Embryonic facial prominence (tissue), 1 donor: ENCODE measurements at regions not wholly inside any gene's neighbourhood (a gene's known extent, or its start where the extent isn't known, plus 50 kb on each side); places are given as distances from the start of the nearest gene placed in this dataset.

Experiments used
- DNase-seq: peaks from one replicate; pipeline ENCODE4 v3.0.0-alpha.2; 2016; ENCODE audit errors: extremely low spot score

- no peak for DNase-seq
These were observed 135.2 kb upstream of the TAB2 start for GRCh38 chr6:149182262-149182661.

GRCh38 chr6:149184523-149184922 is 133.0 kb upstream of the TAB2 start:
- DNase-seq, result no peak

GRCh38 chr6:149185799-149186357 is 131.6 kb upstream of the TAB2 start:
- no peak for DNase-seq

- no peak for DNase-seq
These were observed 130.6 kb upstream of the TAB2 start for GRCh38 chr6:149186873-149187272.

- DNase-seq, result no peak
These were observed 127.2 kb upstream of the TAB2 start for GRCh38 chr6:149190224-149190831.

- no peak for DNase-seq
These were observed 122.5 kb upstream of the TAB2 start for GRCh38 chr6:149194820-149195558.

GRCh38 chr6:149196091-149196490 is 121.4 kb upstream of the TAB2 start:
- DNase-seq, result no peak

GRCh38 chr6:149197482-149197881 is 120.0 kb upstream of the TAB2 start:
- DNase-seq, result no peak

- DNase-seq, result no peak
These were observed 119.2 kb upstream of the TAB2 start for GRCh38 chr6:149198265-149198664.

GRCh38 chr6:149200282-149200945 is 117.1 kb upstream of the TAB2 start:
- no peak for DNase-seq

- no peak for DNase-seq
These were observed 116.3 kb upstream of the TAB2 start for GRCh38 chr6:149201068-149201655.

GRCh38 chr6:149202100-149202499 is 115.4 kb upstream of the TAB2 start:
- DNase-seq, result no peak

GRCh38 chr6:149202952-149203351 is 114.6 kb upstream of the TAB2 start:
- no peak for DNase-seq

GRCh38 chr6:149203509-149203908 is 114.0 kb upstream of the TAB2 start:
- no peak for DNase-seq

- DNase-seq, result no peak
These were observed 109.3 kb upstream of the TAB2 start for GRCh38 chr6:149208134-149208601.

GRCh38 chr6:149209871-149210775 is 107.4 kb upstream of the TAB2 start:
- DNase-seq, result no peak

GRCh38 chr6:149211046-149211571 is 106.4 kb upstream of the TAB2 start:
- DNase-seq, result no peak

GRCh38 chr6:149212206-149212605 is 105.3 kb upstream of the TAB2 start:
- no peak for DNase-seq

GRCh38 chr6:149212892-149213801 is 104.4 kb upstream of the TAB2 start:
- DNase-seq, result no peak

- no peak for DNase-seq
These were observed 103.7 kb upstream of the TAB2 start for GRCh38 chr6:149213829-149214228.
